CD14-positive monocyte (primary cell): ENCODE measurements at regions not wholly inside any gene's neighbourhood (a gene's known extent, or its start where the extent isn't known, plus 50 kb on each side); places are given as distances from the start of the nearest gene placed in this dataset.

Source experiments
- DNase-seq, 3 donors: peaks; one replicate each; pipeline ENCODE4 v3.0.0-alpha.2; 2011 to 2022
- H2AFZ ChIP-seq: 2 replicates; pipeline ENCODE4 v1.6.0; 2012; ENCODE audit warnings: mild to moderate bottlenecking, low read depth, low read length, inconsistent platforms; ENCODE audit not compliant: insufficient read depth, poor library complexity, severe bottlenecking
- H3K27ac ChIP-seq, 2 donors: 1 replicate in 1 of 2; 2 replicates in 1 of 2; pipeline ENCODE4 v1.5.1; 2012 to 2013; ENCODE audit warnings: low read length in 2 of 2, control low read depth in 1 of 2, inconsistent platforms in 1 of 2, low read depth in 1 of 2, mild to moderate bottlenecking in 1 of 2
- H3K27me3 ChIP-seq, 2 donors: one replicate each; pipeline versions ENCODE4 v1.6.0 to v1.6.1; 2011 to 2013; ENCODE audit warnings: low read length in 2 of 2; ENCODE audit not compliant: control insufficient read depth in 2 of 2, insufficient read depth in 2 of 2
- H3K36me3 ChIP-seq, 2 donors: replicated peaks in 1 of 2; 1 replicate in 1 of 2; 2 replicates in 1 of 2; pipeline versions ENCODE4 v1.5.1 to v1.6.1; 2012 to 2013; ENCODE audit warnings: low read length in 2 of 2, control low read depth in 1 of 2, inconsistent platforms in 1 of 2, mild to moderate bottlenecking in 1 of 2; ENCODE audit not compliant: insufficient read depth in 2 of 2, control insufficient read depth in 1 of 2
- H3K4me1 ChIP-seq, 2 donors: 1 replicate in 1 of 2; 2 replicates in 1 of 2; pipeline versions ENCODE4 v1.5.1 to v1.6.1; 2012 to 2013; ENCODE audit warnings: low read length in 2 of 2, control low read depth in 1 of 2, inconsistent platforms in 1 of 2, mild to moderate bottlenecking in 1 of 2, moderate library complexity in 1 of 2; ENCODE audit not compliant: insufficient read depth in 2 of 2, control insufficient read depth in 1 of 2
- H3K4me2 ChIP-seq: replicated peaks from 2 replicates; pipeline ENCODE3; 2012; ENCODE audit warnings: low read length, moderate library complexity, mild to moderate bottlenecking; ENCODE audit not compliant: poor library complexity, severe bottlenecking; ENCODE audit errors: extremely low read depth
- H3K4me3 ChIP-seq, 3 experiments: fragments of 200-600 bp in 1 of 3; sonication (generic) in 1 of 3; replicated peaks in 1 of 3; 1 replicate in 2 of 3; 2 replicates in 1 of 3; pipeline ENCODE4 v1.5.1; 2011 to 2013; ENCODE audit warnings: low read length in 3 of 3, mild to moderate bottlenecking in 3 of 3, control low read depth in 2 of 3, low read depth in 2 of 3, inconsistent platforms in 1 of 3, moderate library complexity in 1 of 3
- H3K79me2 ChIP-seq: 2 replicates; pipeline ENCODE4 v1.6.0; 2012; ENCODE audit warnings: mild to moderate bottlenecking, control low read depth, inconsistent platforms, low read length, moderate library complexity; ENCODE audit not compliant: insufficient read depth
- H3K9ac ChIP-seq: 2 replicates; pipeline ENCODE4 v1.6.0; 2017; ENCODE audit warnings: low read length, mild to moderate bottlenecking; ENCODE audit not compliant: insufficient read depth, poor library complexity, severe bottlenecking
- H3K9me3 ChIP-seq, 2 donors: replicated peaks in 1 of 2; 1 replicate in 1 of 2; 2 replicates in 1 of 2; pipeline versions ENCODE4 v1.5.1 to v1.6.1; 2012 to 2013; ENCODE audit warnings: low read length in 2 of 2, control low read depth in 1 of 2; ENCODE audit not compliant: control insufficient read depth in 1 of 2, insufficient read depth in 1 of 2
- H4K20me1 ChIP-seq: 2 replicates; pipeline ENCODE4 v1.6.0; 2012; ENCODE audit warnings: mild to moderate bottlenecking, low read length, control low read depth, moderate library complexity; ENCODE audit not compliant: insufficient read depth
- H3K27ac Mint-ChIP-seq, 7 donors: one replicate each; pipeline ENCODE4 v1.8.0; 2020; ENCODE audit warnings: mild to moderate bottlenecking in 7 of 7, mixed read lengths in 7 of 7, moderate library complexity in 6 of 7, inconsistent platforms in 2 of 7
- H3K27me3 Mint-ChIP-seq, 3 donors: one replicate each; pipeline ENCODE4 v1.8.0; 2021 to 2022; ENCODE audit warnings: low read depth in 3 of 3, mild to moderate bottlenecking in 3 of 3, mixed read lengths in 3 of 3, moderate library complexity in 3 of 3, inconsistent platforms in 1 of 3
- H3K36me3 Mint-ChIP-seq, 2 donors: one replicate each; pipeline ENCODE4 v1.8.0; 2020; ENCODE audit warnings: mixed read lengths in 2 of 2, inconsistent platforms in 1 of 2, mild to moderate bottlenecking in 1 of 2
- H3K4me1 Mint-ChIP-seq: one replicate; pipeline ENCODE4 v1.8.0; 2020; ENCODE audit warnings: mild to moderate bottlenecking, mixed read lengths
- H3K4me3 Mint-ChIP-seq, 2 donors: one replicate each; pipeline ENCODE4 v1.8.0; 2020; ENCODE audit warnings: mild to moderate bottlenecking in 2 of 2, mixed read lengths in 2 of 2, moderate library complexity in 1 of 2
- H3K9me3 Mint-ChIP-seq, 7 donors: one replicate each; pipeline ENCODE4 v1.8.0; 2020 to 2022; ENCODE audit warnings: mixed read lengths in 7 of 7, mild to moderate bottlenecking in 6 of 7, moderate library complexity in 6 of 7, inconsistent platforms in 2 of 7
- CTCF ChIP-seq: fragments of 200-600 bp; IDR thresholded peaks from one replicate; pipeline ENCODE4 v1.8.0; 2022; ENCODE audit warnings: antibody characterized with exemption, mild to moderate bottlenecking
- WGBS: methylation state at CpG from one replicate; pipeline ENCODE4 v1.1.5; 2013; ENCODE audit warnings: missing lambda C conversion rate; ENCODE audit not compliant: insufficient coverage; 5-methylcytosine and 5-hydroxymethylcytosine counted together
- intact Hi-C, 2 donors: fragments of 100-400 bp; cut with micrococcal nuclease; formaldehyde crosslinking; loops; one replicate each; pipeline versions ENCODE4 v1.15.0 to v1.15.1; 2023

- Mint-ChIP-seq H3K4me1 (no peaks in the 10 kb centered on the region), H3K36me3 (no peaks in the 10 kb centered on the region), H3K9me3 (peaks cover 0 to 2% (median 0%) of the 10 kb centered on the region in 7 donors), H3K4me3 (no peak overlapping the region), H3K27ac (no peak overlapping the region), H3K27me3 (no peaks in the 10 kb centered on the region)
- no peaks in the 10 kb centered on the region for H3K4me1 ChIP-seq
- no peak overlapping the region for H2AFZ ChIP-seq
- no peaks in the 10 kb centered on the region for H3K9me3 ChIP-seq
- no peak overlapping the region for H3K27ac ChIP-seq
- intact Hi-C loops = no loop called here
- no peaks in the 10 kb centered on the region for H3K79me2 ChIP-seq
- TF ChIP-seq CTCF = no peak
- no peak overlapping the region for H3K4me3 ChIP-seq
- H3K36me3 ChIP-seq = no peaks in the 10 kb centered on the region
- H3K9ac ChIP-seq = no peak overlapping the region
- no peak for DNase-seq
- WGBS = no CpG with 5 or more reads among the region's 4 CpGs
- H4K20me1 ChIP-seq = no peaks in the 10 kb centered on the region
- H3K4me2 ChIP-seq = no peak overlapping the region
- H3K27me3 ChIP-seq = no peaks in the 10 kb centered on the region
Observed at GRCh38 chr1:103230061-103230460, 121.7 kb upstream of the COL11A1 start.

GRCh38 chr1:103220631-103221041 is 112.3 kb upstream of the COL11A1 start:
- Mint-ChIP-seq H3K4me1 (no peaks in the 10 kb centered on the region), H3K27ac (no peak overlapping the region), H3K36me3 (no peaks in the 10 kb centered on the region), H3K27me3 (no peaks in the 10 kb centered on the region), H3K4me3 (no peak overlapping the region), H3K9me3 (peaks cover 0 to 2% (median 0%) of the 10 kb centered on the region in 7 donors)
- Histone ChIP-seq H2AFZ (no peak overlapping the region), H3K4me1 (no peaks in the 10 kb centered on the region), H3K4me3 (no peak overlapping the region), H3K4me2 (no peak overlapping the region), H4K20me1 (no peaks in the 10 kb centered on the region), H3K79me2 (no peaks in the 10 kb centered on the region), H3K27ac (no peak overlapping the region), H3K9me3 (peaks cover 0 to 5% of the 10 kb centered on the region in 2 donors), H3K9ac (no peak overlapping the region), H3K27me3 (no peaks in the 10 kb centered on the region), H3K36me3 (no peaks in the 10 kb centered on the region)
- DNase-seq = no peak
- 100% methylated on average over 1 of the region's 1 CpG for WGBS
- no peak for TF ChIP-seq CTCF
- intact Hi-C loops = no loop called here
